ENCODE measurements at regions not wholly inside any gene's neighbourhood (a gene's known extent, or its start where the extent isn't known, plus 50 kb on each side); places are given as distances from the start of the nearest gene placed in this dataset.

GRCh38 chrX:127577884-127578283, 474.3 kb downstream of the ACTRT1 start:
- POLR2A ChIA-PET (ENCODE audit: low non-redundant PET), result no interaction called here
- intact Hi-C loops (cut with micrococcal nuclease; ENCODE audit: unreplicated experiment), result no loop called here
- Histone ChIP-seq H3K36me3 (ENCODE audit: insufficient read depth, low read length, poor library complexity, severe bottlenecking) (no peaks in the 10 kb centered on the region), H3K4me3 (ENCODE audit: low read depth, low read length, poor library complexity, severe bottlenecking) (no peak overlapping the region), H3K27ac (ENCODE audit: low read depth, low read length, poor library complexity, severe bottlenecking) (no peak overlapping the region), H3K4me1 (ENCODE audit: insufficient read depth, low read length, poor library complexity, severe bottlenecking) (no peaks in the 10 kb centered on the region), H3K27me3 (replicated peaks; ENCODE audit: insufficient read depth, low read depth, low read length, poor library complexity) (no peaks in the 10 kb centered on the region), H3K9me3 (ENCODE audit: low read depth, low read length, poor library complexity, severe bottlenecking) (peaks cover 5% of the 10 kb centered on the region)
- CTCF ChIA-PET, result no interaction called here
- no peak for DNase-seq (ENCODE audit: low spot score)
- no TSS peak for BruUV-seq (replicated peaks)
- TF ChIP-seq CTCF (conservative IDR thresholded peaks at IDR 0.05; ENCODE audit: low read depth, low read length) (no peak), EZH2 (IDR thresholded peaks at IDR 0.05; ENCODE audit: borderline replicate concordance, low read depth, low read length, poor library complexity, severe bottlenecking) (no peak)

- BruUV-seq (replicated peaks), result no TSS peak
- POLR2A ChIA-PET (ENCODE audit: low non-redundant PET), result no interaction called here
- intact Hi-C loops (cut with micrococcal nuclease; ENCODE audit: unreplicated experiment), result no loop called here
These were observed 477.4 kb downstream of the ACTRT1 start for GRCh38 chrX:127574829-127575228.

GRCh38 chrX:127572471-127572870, 479.7 kb downstream of the ACTRT1 start:
- Histone ChIP-seq H3K27ac (ENCODE audit: low read depth, low read length, poor library complexity, severe bottlenecking) (no peak overlapping the region), H3K4me1 (ENCODE audit: insufficient read depth, low read length, poor library complexity, severe bottlenecking) (no peaks in the 10 kb centered on the region), H3K36me3 (ENCODE audit: insufficient read depth, low read length, poor library complexity, severe bottlenecking) (no peaks in the 10 kb centered on the region), H3K9me3 (ENCODE audit: low read depth, low read length, poor library complexity, severe bottlenecking) (peaks cover 5% of the 10 kb centered on the region), H3K27me3 (replicated peaks; ENCODE audit: insufficient read depth, low read depth, low read length, poor library complexity) (no peaks in the 10 kb centered on the region), H3K4me3 (ENCODE audit: low read depth, low read length, poor library complexity, severe bottlenecking) (no peak overlapping the region)
- TF ChIP-seq CTCF (conservative IDR thresholded peaks at IDR 0.05; ENCODE audit: low read depth, low read length), result no peak
- TF ChIP-seq EZH2 (IDR thresholded peaks at IDR 0.05; ENCODE audit: borderline replicate concordance, low read depth, low read length, poor library complexity, severe bottlenecking), result no peak
- ChIA-PET CTCF (no interaction called here), POLR2A (ENCODE audit: low non-redundant PET) (no interaction called here)
- no TSS peak for BruUV-seq (replicated peaks)
- DNase-seq (ENCODE audit: low spot score), result no peak
- intact Hi-C loops (cut with micrococcal nuclease; ENCODE audit: unreplicated experiment), result no loop called here

More at GRCh38 chrX:127574829-127575228, 477.4 kb downstream of the ACTRT1 start:
- Histone ChIP-seq H3K27me3 (replicated peaks; ENCODE audit: insufficient read depth, low read depth, low read length, poor library complexity) (no peaks in the 10 kb centered on the region), H3K4me3 (ENCODE audit: low read depth, low read length, poor library complexity, severe bottlenecking) (no peak overlapping the region), H3K36me3 (ENCODE audit: insufficient read depth, low read length, poor library complexity, severe bottlenecking) (no peaks in the 10 kb centered on the region), H3K4me1 (ENCODE audit: insufficient read depth, low read length, poor library complexity, severe bottlenecking) (no peaks in the 10 kb centered on the region), H3K9me3 (ENCODE audit: low read depth, low read length, poor library complexity, severe bottlenecking) (peaks cover 5% of the 10 kb centered on the region), H3K27ac (ENCODE audit: low read depth, low read length, poor library complexity, severe bottlenecking) (no peak overlapping the region)
- CTCF ChIA-PET, result no interaction called here
- no peak for TF ChIP-seq EZH2 (IDR thresholded peaks at IDR 0.05; ENCODE audit: borderline replicate concordance, low read depth, low read length, poor library complexity, severe bottlenecking)
- TF ChIP-seq CTCF (conservative IDR thresholded peaks at IDR 0.05; ENCODE audit: low read depth, low read length), result no peak
- DNase-seq (ENCODE audit: low spot score), result no peak
